ENCODE measurements at regions not wholly inside any gene's neighbourhood (a gene's known extent, or its start where the extent isn't known, plus 50 kb on each side); places are given as distances from the start of the nearest gene placed in this dataset.

DNA sequence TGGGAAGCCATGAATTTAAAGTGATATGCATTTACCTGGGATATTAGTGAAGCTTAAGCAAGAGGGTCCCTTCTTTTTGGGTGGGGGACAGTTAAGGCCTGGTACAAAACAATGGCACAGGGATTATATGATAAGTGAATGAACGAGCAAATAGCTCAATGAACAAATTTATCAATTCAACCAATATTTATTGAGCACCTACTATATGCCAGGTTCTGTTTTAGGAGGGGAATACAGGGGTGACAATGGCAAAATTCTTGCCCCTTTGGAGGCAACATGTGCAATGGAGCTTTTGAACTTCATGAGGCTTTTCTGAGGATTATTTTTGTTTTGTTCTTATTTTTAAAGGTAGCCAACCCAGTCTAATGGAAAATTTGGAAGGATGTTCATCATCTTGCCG is 68.2 kb downstream of the FOXD2 start:
- no peak overlapping the region for H3K4me3 ChIP-seq (ENCODE audit: low read depth, low read length)
- TF ChIP-seq, protein P1, sequence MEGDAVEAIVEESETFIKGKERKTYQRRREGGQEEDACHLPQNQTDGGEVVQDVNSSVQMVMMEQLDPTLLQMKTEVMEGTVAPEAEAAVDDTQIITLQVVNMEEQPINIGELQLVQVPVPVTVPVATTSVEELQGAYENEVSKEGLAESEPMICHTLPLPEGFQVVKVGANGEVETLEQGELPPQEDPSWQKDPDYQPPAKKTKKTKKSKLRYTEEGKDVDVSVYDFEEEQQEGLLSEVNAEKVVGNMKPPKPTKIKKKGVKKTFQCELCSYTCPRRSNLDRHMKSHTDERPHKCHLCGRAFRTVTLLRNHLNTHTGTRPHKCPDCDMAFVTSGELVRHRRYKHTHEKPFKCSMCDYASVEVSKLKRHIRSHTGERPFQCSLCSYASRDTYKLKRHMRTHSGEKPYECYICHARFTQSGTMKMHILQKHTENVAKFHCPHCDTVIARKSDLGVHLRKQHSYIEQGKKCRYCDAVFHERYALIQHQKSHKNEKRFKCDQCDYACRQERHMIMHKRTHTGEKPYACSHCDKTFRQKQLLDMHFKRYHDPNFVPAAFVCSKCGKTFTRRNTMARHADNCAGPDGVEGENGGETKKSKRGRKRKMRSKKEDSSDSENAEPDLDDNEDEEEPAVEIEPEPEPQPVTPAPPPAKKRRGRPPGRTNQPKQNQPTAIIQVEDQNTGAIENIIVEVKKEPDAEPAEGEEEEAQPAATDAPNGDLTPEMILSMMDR (IDR thresholded peaks at IDR 0.05; ENCODE audit: low read depth, low read length, missing control alignments): no peak
- in situ Hi-C loops (cut with HindIII; ENCODE audit: low sequenced_read_pairs): no loop called here
- no peak for DNase-seq (ENCODE audit: low read depth)

DNA sequence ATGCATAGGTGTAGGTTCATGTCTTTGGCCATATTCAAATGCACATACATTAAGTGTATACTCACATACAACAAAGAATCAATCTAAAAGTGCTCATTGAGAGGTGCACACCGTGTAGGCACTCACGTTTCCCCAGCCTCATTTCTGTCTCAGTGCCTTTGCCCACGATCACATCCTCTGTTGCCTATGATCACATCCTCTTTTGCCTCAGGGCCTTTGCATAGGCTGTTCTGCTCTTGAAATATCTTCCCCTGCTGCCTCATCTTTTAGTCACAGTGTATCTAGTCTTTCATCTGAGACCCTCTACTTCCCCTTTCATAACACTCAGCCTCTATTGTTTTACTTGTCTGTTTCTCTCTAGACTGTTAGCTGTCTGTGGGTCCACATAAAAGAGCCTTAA is 69.3 kb downstream of the FOXD2 start:
- no peak for DNase-seq (ENCODE audit: low read depth)
- no peak overlapping the region for H3K4me3 ChIP-seq (ENCODE audit: low read depth, low read length)
- in situ Hi-C loops (cut with HindIII; ENCODE audit: low sequenced_read_pairs): no loop called here
- TF ChIP-seq, protein P1 (IDR thresholded peaks at IDR 0.05; ENCODE audit: low read depth, low read length, missing control alignments): no peak

DNA sequence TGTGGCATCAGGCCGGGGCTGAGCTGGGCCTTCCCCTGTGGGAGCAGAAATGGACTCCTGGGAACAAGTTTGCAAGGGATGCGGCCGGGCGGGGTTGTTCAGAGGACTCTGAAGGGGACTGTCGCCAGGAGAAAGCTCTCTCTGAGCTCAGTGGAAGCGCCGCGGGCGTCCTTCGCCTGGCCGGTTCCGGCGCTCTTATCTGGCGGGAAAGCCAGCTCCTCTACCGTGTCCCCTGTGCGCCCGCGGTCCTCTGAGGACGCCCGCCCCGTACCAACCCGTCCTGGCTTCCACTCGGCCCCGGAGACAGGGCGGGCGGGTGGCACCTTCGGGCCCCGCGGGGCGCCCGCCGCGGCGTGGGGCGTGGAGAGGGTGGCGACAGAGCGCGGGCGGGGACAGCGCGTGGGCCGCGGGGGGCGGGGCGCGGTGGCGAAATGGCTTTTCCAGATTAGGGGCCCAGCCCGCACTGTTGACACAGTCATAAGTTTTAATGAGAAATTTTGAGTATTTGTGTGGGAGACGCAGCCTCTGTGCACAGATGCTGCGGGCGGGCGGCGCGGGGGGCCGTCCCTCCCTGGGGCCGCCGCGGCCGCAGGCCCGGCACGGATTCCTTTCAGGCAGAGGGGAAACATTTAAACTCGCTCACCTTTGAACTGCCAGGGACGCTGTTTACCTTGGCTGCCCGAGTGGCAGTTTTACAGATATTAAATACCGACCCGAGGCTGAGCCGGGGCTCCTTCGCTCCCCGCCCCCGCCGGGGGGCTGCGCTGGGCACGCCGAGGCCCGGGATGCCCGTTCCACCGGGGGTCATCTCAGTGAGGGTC is 70.2 kb downstream of the FOXD2 start:
- TF ChIP-seq, protein P1 (IDR thresholded peaks at IDR 0.05; ENCODE audit: low read depth, low read length, missing control alignments): no peak
- in situ Hi-C loops (cut with HindIII; ENCODE audit: low sequenced_read_pairs): no loop called here
- no peak for DNase-seq (ENCODE audit: low read depth)
- peak overlapping the region; percentile 26 for H3K4me3 ChIP-seq (ENCODE audit: low read depth, low read length)

DNA sequence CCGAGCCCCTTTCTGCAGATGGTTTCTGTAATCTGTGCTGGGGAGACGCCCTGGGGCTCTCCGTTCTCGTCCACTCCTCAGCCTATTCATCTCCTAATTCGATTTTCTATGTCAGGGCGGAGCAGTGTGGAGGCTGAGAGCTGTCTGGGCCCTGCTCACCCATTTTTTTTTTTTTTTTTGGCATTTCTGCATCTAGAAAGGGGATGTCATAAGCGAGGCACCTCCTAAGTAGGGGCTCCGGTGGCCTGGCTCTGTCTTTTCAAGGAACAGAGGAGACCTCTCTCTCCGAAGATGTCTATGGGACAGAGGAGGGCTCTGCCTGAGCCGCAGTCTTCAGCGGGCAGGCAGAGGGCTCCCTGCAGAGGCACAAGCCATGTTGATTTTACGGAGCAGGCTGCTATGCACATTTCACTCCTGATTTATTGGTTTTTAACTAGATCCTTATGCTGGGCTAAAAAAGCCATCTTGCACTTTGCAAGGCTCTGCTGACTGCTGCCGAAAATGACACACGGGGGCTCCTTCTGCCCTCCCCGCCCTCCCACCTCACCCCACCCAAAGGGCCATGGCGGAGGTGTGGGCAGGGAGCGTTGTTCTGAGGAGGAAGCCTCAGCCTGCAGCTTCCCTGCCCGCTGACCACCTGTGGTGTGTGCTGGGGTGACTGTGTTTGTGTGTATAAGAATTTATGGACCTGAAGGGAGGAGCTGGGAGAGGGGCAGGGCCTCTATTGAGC is 71.0 kb downstream of the FOXD2 start:
- H3K4me3 ChIP-seq (ENCODE audit: low read depth, low read length): peak overlapping the region; percentile 26
- TF ChIP-seq, protein P1 (IDR thresholded peaks at IDR 0.05; ENCODE audit: low read depth, low read length, missing control alignments): no peak
- in situ Hi-C loops (cut with HindIII; ENCODE audit: low sequenced_read_pairs): no loop called here

DNA sequence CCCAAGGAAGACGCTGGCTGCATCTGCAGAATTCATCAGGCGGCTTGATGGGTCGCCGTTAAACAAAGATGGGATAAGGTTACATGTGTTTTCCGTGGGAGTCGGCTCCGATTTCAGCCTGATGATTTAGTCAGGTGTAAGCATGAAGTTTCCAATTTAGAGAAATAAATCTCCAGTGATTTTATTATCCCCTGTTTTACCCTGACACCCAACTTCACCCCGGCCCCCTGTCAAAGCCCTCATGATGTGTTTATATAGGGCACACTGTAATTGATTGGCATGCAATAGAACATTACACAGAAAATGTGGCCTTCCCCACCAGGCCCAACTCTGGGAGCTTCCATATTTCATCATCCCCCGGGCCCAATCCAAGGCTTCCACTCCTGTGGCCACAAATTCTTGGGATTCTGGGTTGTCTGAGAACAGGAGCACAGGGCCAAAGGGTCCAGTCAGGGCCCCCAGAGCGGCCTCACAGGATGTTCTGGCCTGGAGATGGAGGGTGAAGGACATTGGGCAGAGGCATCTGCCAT is 72.5 kb downstream of the FOXD2 start:
- TF ChIP-seq, protein P1 (IDR thresholded peaks at IDR 0.05; ENCODE audit: low read depth, low read length, missing control alignments): no peak
- DNase-seq (ENCODE audit: low read depth): no peak
- in situ Hi-C loops (cut with HindIII; ENCODE audit: low sequenced_read_pairs): no loop called here

More for the DNA sequence above, 71.0 kb downstream of the FOXD2 start:
- DNase-seq (ENCODE audit: low read depth): no peak

DNA sequence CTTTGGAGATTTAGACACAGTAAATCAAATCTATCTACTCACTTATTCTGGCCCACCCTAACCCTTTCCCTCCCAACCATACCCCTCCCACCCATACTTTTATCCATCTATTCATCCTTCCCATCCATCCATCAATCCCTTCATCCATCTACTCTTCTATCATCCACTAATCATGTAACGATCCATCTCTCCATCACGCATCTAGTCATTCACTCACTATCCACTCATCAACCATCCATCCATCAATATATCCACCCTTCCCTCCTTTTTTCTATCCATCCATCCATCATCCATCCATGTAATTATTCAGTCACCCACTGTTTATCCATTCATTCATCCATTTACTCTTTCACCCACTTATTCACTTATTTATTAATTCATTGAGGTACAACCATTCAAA is 74.0 kb downstream of the FOXD2 start:
- DNase-seq (ENCODE audit: low read depth): no peak
- H3K4me3 ChIP-seq (ENCODE audit: low read depth, low read length): no peak overlapping the region
- TF ChIP-seq, protein P1 (IDR thresholded peaks at IDR 0.05; ENCODE audit: low read depth, low read length, missing control alignments): no peak
- in situ Hi-C loops (cut with HindIII; ENCODE audit: low sequenced_read_pairs): no loop called here

More for the DNA sequence above, 72.5 kb downstream of the FOXD2 start:
- H3K4me3 ChIP-seq (ENCODE audit: low read depth, low read length): no peak overlapping the region
